ENCODE measurements at regions not wholly inside any gene's neighbourhood (a gene's known extent, or its start where the extent isn't known, plus 50 kb on each side); places are given as distances from the start of the nearest gene placed in this dataset.

- no peak for DNase-seq (ENCODE audit: low read depth, low spot score)
- H3K9ac ChIP-seq (replicated peaks; ENCODE audit: extremely low read depth, insufficient read depth, low read length): no peak overlapping the region
- H3K4me3 ChIP-seq (replicated peaks in 1 of 3; ENCODE audit: insufficient read depth in 1 of 3, low read depth in 1 of 3, low read length in 3 of 3): no peak overlapping the region
- H3K27ac ChIP-seq (ENCODE audit: insufficient read depth, low read depth, low read length): no peak overlapping the region
- no peaks in the 10 kb centered on the region for H3K9me3 ChIP-seq (replicated peaks; ENCODE audit: control insufficient read depth, insufficient read depth, low read length)
- no peaks in the 10 kb centered on the region for H3K36me3 ChIP-seq (ENCODE audit: control insufficient read depth in 2 of 2, extremely low read depth in 1 of 2, insufficient read depth in 2 of 2, low read length in 2 of 2)
- no TSS peak for BruUV-seq (replicated peaks)
- ChIA-PET CTCF (no interaction called here), POLR2A (no interaction called here)
- no peaks in the 10 kb centered on the region for H3K4me1 ChIP-seq (ENCODE audit: control insufficient read depth, extremely low read depth, insufficient read depth, low read length)
- intact Hi-C loops (cut with micrococcal nuclease) (no loop called here), dilution Hi-C loops (cut with MboI; ENCODE audit: extremely low pct_ligation_motif_present, low sequenced_read_pairs) (no loop called here)
- H2AFZ ChIP-seq (ENCODE audit: low read depth, low read length): no peak overlapping the region
- no peaks in the 10 kb centered on the region for H4K20me1 ChIP-seq (replicated peaks; ENCODE audit: control insufficient read depth, extremely low read depth, insufficient read depth, low read length)
- H3K9me1 ChIP-seq (replicated peaks; ENCODE audit: control insufficient read depth, extremely low read depth, insufficient read depth, low read length): no peaks in the 10 kb centered on the region
- no peaks in the 10 kb centered on the region for H3K27me3 ChIP-seq (ENCODE audit: control insufficient read depth in 2 of 2, insufficient read depth in 2 of 2, low read length in 2 of 2)
- H3K79me2 ChIP-seq (ENCODE audit: control insufficient read depth, insufficient read depth, low read length): no peaks in the 10 kb centered on the region
- TF ChIP-seq GATA2 (IDR thresholded peaks at IDR 0.05; ENCODE audit: insufficient read depth, insufficient read length, low read depth, low read length) (no peak), MAX (IDR thresholded peaks at IDR 0.05; ENCODE audit: insufficient read depth, insufficient read length) (no peak), JUN (IDR thresholded peaks at IDR 0.05; ENCODE audit: borderline replicate concordance, insufficient read depth, insufficient read length, low read depth) (no peak), EZH2 (IDR thresholded peaks at IDR 0.05; ENCODE audit: borderline replicate concordance, low read depth, low read length, severe bottlenecking) (no peak), MYC (IDR thresholded peaks at IDR 0.05; ENCODE audit: low read depth, low read length) (no peak), POLR2A (IDR thresholded peaks at IDR 0.05; ENCODE audit: low read depth, low read length) (no peak), POLR2AphosphoS5 (IDR thresholded peaks at IDR 0.05; ENCODE audit: insufficient read depth, low read depth, low read length) (no peak), CTCF (IDR thresholded peaks at IDR 0.05; ENCODE audit: extremely low read depth in 1 of 2, insufficient read depth in 1 of 2, low read depth in 1 of 2, low read length in 2 of 2) (no peak), FOS (IDR thresholded peaks at IDR 0.05; ENCODE audit: borderline replicate concordance, insufficient read depth, low read length) (no peak)
- H3K4me2 ChIP-seq (ENCODE audit: insufficient read depth, low read length): no peak overlapping the region
- FAIRE-seq: no peak
These were observed 250.1 kb downstream of the C1D start for GRCh38 chr2:67812682-67813081.
